ENCODE measurements at regions not wholly inside any gene's neighbourhood (a gene's known extent, or its start where the extent isn't known, plus 50 kb on each side); places are given as distances from the start of the nearest gene placed in this dataset.
"Not testable (repeated sequence)": the region's sequence is repeated elsewhere in the genome, so short reads cannot be mapped to it uniquely, and the experiment has no call there.

DNA sequence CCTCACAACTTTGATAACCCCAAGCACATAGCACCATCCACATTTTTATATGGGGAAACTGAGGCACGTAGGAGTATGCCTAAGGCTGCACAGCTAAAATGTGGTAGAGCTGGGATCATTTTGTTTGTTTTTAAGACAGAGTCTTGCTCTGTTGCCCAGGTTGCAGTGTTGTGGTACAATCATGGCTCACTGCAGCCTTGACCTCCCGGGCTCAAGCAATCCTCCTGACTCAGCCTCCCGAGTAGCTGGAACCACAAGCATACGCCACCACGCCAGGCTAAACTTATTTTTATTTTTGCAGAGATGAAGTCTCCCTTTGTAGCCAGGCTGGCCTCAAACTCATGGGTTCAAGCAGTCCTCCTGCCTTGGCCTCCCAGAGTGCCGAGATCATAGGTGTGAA is 81.0 kb upstream of the GSE1 start:
- TF ChIP-seq, protein P1, sequence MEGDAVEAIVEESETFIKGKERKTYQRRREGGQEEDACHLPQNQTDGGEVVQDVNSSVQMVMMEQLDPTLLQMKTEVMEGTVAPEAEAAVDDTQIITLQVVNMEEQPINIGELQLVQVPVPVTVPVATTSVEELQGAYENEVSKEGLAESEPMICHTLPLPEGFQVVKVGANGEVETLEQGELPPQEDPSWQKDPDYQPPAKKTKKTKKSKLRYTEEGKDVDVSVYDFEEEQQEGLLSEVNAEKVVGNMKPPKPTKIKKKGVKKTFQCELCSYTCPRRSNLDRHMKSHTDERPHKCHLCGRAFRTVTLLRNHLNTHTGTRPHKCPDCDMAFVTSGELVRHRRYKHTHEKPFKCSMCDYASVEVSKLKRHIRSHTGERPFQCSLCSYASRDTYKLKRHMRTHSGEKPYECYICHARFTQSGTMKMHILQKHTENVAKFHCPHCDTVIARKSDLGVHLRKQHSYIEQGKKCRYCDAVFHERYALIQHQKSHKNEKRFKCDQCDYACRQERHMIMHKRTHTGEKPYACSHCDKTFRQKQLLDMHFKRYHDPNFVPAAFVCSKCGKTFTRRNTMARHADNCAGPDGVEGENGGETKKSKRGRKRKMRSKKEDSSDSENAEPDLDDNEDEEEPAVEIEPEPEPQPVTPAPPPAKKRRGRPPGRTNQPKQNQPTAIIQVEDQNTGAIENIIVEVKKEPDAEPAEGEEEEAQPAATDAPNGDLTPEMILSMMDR (IDR thresholded peaks at IDR 0.05), result no peak
- TF ChIP-seq EP300 (IDR thresholded peaks at IDR 0.05; ENCODE audit: low read depth), result no peak
- TF ChIP-seq POLR2A (IDR thresholded peaks at IDR 0.05), result no peak
- no peak for TF ChIP-seq POLR2AphosphoS5 (IDR thresholded peaks at IDR 0.05)
- intact Hi-C loops (cut with DNase I; ENCODE audit: low total_unique reads), result no loop called here

DNA sequence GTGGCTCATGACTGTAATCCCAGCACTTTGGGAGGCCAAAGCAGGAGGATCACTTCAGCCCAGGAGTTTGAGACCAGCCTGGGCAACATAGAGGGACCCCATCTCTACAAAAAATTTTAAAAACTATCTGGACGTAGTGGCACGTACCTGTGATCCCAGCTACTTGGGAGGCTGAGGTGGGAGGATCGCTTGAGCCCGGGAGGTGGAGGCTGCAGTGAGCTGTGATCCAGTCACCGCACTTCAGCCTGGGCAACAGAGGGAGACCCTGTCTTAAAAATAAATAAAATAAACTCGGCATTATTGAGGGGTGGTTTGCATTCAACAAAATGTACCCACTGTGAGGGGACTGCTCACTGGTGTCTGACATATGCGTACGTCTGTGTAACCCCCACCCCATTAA is 79.5 kb upstream of the GSE1 start:
- H3K36me3 ChIP-seq; DNase-seq; H3K27me3 ChIP-seq; H3K9me3 ChIP-seq; intact Hi-C loops (cut with DNase I; ENCODE audit: low total_unique reads); H3K4me3 ChIP-seq; in situ Hi-C loops (cut with MboI; ENCODE audit: low pct_ligation_motif_present in 1 of 4, low pct_unique_long_range_greater_than_20kb in 1 of 4, low sequenced_read_pairs in 3 of 4): not testable (repeated sequence)
- 88 to 92% methylated on average over 3 to 8 of the region's 8 CpGs for WGBS, 2 donors (ENCODE audit: low coverage in 1 of 2)
- Histone ChIP-seq H3K27ac (peak overlapping the region in 2 of 4 donors; percentile 67 to 75), H3K4me1 (peaks cover 15 to 31% (median 25%) of the 10 kb centered on the region in 4 donors)

More for the DNA sequence above, 81.0 kb upstream of the GSE1 start:
- 81 to 94% methylated on average over 2 to 6 of the region's 6 CpGs for WGBS, 2 donors (ENCODE audit: low coverage in 1 of 2)
- H3K27ac ChIP-seq, result no peak overlapping the region
- no peaks in the 10 kb centered on the region for H3K27me3 ChIP-seq
- no peaks in the 10 kb centered on the region for H3K36me3 ChIP-seq
- no peak overlapping the region for H3K4me3 ChIP-seq
- in situ Hi-C loops (cut with MboI; ENCODE audit: low pct_ligation_motif_present in 1 of 4, low pct_unique_long_range_greater_than_20kb in 1 of 4, low sequenced_read_pairs in 3 of 4), result no loop called here
- H3K9me3 ChIP-seq, result no peaks in the 10 kb centered on the region
- no peak for DNase-seq
- peaks cover 15 to 26% (median 24%) of the 10 kb centered on the region in 4 donors for H3K4me1 ChIP-seq

DNA sequence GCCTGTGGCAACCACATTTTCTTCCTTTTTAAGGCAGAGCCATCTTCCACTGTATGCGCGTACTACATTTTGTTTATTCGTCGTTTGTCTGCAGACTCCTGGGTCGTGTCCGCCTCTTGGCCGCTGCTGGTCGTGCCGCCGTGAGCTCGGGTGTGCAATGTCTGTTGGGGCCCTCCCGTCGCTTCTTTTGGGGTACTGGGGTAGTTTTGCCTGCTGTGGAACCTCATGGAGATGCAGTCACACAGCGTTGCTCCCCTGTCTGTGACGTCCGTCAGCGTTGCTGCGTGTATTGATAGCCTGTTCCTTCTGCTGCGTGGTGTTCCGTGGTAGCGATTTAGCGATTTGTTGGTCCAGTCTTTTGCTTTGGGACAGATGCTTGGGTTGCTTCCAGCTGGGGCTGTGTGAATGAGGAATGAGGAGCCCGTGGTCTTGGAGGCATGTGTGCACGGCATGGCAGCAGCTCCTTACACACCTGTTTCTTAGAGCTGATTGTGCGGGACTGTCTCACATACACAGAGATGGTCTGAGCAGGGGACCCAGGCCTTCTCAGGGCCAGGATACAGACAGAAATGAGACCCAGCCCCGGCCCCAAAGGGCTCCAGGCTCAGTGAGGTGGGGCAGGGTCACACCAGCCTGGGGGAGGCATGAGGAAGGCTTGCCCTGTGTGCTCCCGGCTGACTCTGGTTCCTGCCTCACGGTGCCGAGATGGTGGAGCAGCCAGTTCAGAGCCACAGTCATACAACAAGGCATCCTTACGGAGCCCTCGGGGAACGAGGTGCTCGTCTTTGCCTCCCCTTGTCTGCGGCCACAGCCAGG is 78.4 kb upstream of the GSE1 start:
- Histone ChIP-seq H3K27ac (peak overlapping the region; percentile 67 to 78 (median 75)), H3K27me3 (no peaks in the 10 kb centered on the region), H3K9me3 (no peaks in the 10 kb centered on the region), H3K36me3 (no peaks in the 10 kb centered on the region), H3K4me1 (peaks cover 15 to 31% (median 25%) of the 10 kb centered on the region in 4 donors), H3K4me3 (peak overlapping the region in 1 of 4 donors; percentile 5)
- in situ Hi-C loops (cut with MboI; ENCODE audit: low pct_ligation_motif_present in 1 of 4, low pct_unique_long_range_greater_than_20kb in 1 of 4, low sequenced_read_pairs in 3 of 4) (no loop called here), intact Hi-C loops (cut with DNase I; ENCODE audit: low total_unique reads) (no loop called here)
- WGBS, 2 donors (ENCODE audit: low coverage in 1 of 2), result 72 to 77% methylated on average over 5 to 32 of the region's 34 CpGs
- DNase-seq, result no peak
- TF ChIP-seq EP300 (IDR thresholded peaks at IDR 0.05; ENCODE audit: low read depth), result no peak
- TF ChIP-seq, protein P1 (IDR thresholded peaks at IDR 0.05), result no peak

DNA sequence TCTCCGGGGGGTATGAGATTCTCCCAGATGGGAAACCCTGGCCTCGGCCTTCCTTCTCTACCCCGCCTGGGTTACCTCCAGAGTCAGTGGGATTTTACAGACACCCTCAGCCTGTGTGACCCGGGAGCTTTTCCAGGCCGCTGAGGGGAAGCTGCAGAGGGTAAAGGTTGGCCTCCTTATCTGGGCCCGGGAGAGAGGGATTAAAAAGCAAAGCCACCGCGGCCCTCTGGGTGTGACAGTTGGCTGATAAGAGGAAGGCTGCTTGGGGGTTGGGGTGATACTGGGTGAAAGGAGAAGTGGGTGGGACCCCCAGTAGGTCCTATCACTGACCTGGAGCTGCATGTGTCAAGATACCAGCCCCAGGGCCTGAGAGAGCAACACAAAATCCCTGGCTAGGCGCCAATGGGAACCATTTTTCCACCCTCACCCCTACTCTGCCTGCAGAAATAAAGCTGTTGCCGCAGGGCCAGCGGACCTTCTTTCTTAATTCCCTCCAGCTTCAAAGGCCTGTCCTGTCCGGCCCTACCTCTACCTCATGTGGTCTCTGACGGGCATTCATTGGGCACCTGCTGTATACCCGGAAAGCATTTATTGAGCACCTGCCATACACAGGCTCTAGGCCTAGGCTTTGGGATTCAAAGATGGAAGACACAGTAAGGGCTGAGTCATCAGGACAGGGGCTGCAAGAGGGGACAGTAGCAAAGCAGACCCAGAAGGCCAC is 77.6 kb upstream of the GSE1 start:
- DNase-seq, result peak; percentile 73
- Histone ChIP-seq H3K4me1 (peaks cover 15 to 31% (median 25%) of the 10 kb centered on the region in 4 donors), H3K9me3 (no peaks in the 10 kb centered on the region), H3K4me3 (peak overlapping the region in 1 of 4 donors; percentile 5), H3K27ac (peak overlapping the region; percentile 67 to 78 (median 75)), H3K27me3 (no peaks in the 10 kb centered on the region), H3K36me3 (no peaks in the 10 kb centered on the region)
- intact Hi-C loops (cut with DNase I; ENCODE audit: low total_unique reads), result no loop called here
- WGBS, 2 donors (ENCODE audit: low coverage in 1 of 2), result 52% methylated on average over 14 of the region's 14 CpGs; no CpG with 5 or more reads in 1 of the 2 donors
- in situ Hi-C loops (cut with MboI; ENCODE audit: low pct_ligation_motif_present in 1 of 4, low pct_unique_long_range_greater_than_20kb in 1 of 4, low sequenced_read_pairs in 3 of 4), result no loop called here
- no peak for TF ChIP-seq POLR2A (IDR thresholded peaks at IDR 0.05)
- no peak for TF ChIP-seq EP300 (IDR thresholded peaks at IDR 0.05; ENCODE audit: low read depth)
- TF ChIP-seq, protein P1 (IDR thresholded peaks at IDR 0.05), result no peak
- no peak for TF ChIP-seq POLR2AphosphoS5 (IDR thresholded peaks at IDR 0.05)
